ENCODE measurements at regions not wholly inside any gene's neighbourhood (a gene's known extent, or its start where the extent isn't known, plus 50 kb on each side); places are given as distances from the start of the nearest gene placed in this dataset.
"Not testable (repeated sequence)": the region's sequence is repeated elsewhere in the genome, so short reads cannot be mapped to it uniquely, and the experiment has no call there.

- Mint-ChIP-seq H3K36me3 (peaks cover 0 to 8% of the 10 kb centered on the region in 2 donors), H3K9me3 (peaks cover 7 to 27% (median 10%) of the 10 kb centered on the region in 7 donors), H3K27me3 (peaks cover 0 to 15% (median 8%) of the 10 kb centered on the region in 3 donors), H3K4me3 (no peak overlapping the region), H3K27ac (no peak overlapping the region), H3K4me1 (no peaks in the 10 kb centered on the region)
- no peak for ATAC-seq (ENCODE audit: low read depth in 2 of 2)
- no peak for DNase-seq
Measured at GRCh38 chr1:222061711-222062359, 319.9 kb upstream of the DUSP10 start.

DNA sequence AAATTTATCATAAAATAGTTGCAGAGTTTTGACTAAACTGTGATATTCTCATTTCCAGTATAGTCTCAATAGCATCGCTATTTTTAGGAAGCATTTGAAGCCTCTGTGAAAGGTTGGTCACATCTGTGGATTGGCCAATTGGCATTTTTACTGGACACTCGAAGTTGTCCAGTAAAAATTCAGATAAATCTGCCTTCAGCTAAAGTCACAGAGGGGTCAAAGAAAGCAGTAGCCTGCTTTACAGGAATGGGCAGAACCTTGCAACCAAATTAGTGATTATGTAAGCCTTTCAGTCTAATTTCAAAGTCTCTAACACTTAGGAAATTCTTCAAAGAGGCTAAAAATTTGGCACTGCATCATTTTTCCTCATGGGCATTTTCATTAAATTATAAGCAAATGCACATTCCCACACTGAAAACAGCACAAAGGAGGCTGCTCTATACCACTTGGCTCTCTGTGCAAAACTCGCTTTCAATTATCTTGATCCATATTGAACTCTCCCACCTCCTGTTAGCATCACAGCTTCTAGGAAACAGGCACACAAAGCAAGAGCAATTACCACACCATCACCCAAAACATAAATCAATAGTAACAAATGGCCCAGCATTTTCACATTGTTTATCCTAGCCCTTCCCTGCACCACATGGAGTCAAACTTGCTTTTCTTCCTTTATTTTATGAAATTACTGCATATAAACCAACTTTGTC lies 318.5 kb upstream of the DUSP10 start:
- no peak overlapping the region for H3K4me3 Mint-ChIP-seq
- peaks cover 7 to 18% (median 10%) of the 10 kb centered on the region in 7 donors for H3K9me3 Mint-ChIP-seq

GRCh38 chr1:222058249-222058648 lies 316.4 kb upstream of the DUSP10 start:
- peaks cover 0 to 2% (median 0%) of the 10 kb centered on the region in 7 donors for H3K9me3 Mint-ChIP-seq
- no peaks in the 10 kb centered on the region for H3K4me1 Mint-ChIP-seq
- no peak for ATAC-seq (ENCODE audit: low read depth in 2 of 2)
- no peaks in the 10 kb centered on the region for H3K36me3 Mint-ChIP-seq
- H3K27me3 Mint-ChIP-seq, result peaks cover 0 to 4% (median 0%) of the 10 kb centered on the region in 3 donors
- no peak overlapping the region for H3K27ac Mint-ChIP-seq
- no peak overlapping the region for H3K4me3 Mint-ChIP-seq
- no peak for DNase-seq

More for the DNA sequence above, 318.5 kb upstream of the DUSP10 start:
- no peaks in the 10 kb centered on the region for H3K4me1 Mint-ChIP-seq
- H3K36me3 Mint-ChIP-seq, result peaks cover 0 to 8% of the 10 kb centered on the region in 2 donors
- H3K27me3 Mint-ChIP-seq, result peaks cover 0 to 15% (median 8%) of the 10 kb centered on the region in 3 donors
- ATAC-seq (ENCODE audit: low read depth in 2 of 2) (no peak), DNase-seq (no peak)
- no peak overlapping the region for H3K27ac Mint-ChIP-seq

- peaks cover 0 to 8% (median 0%) of the 10 kb centered on the region in 3 donors for H3K27me3 Mint-ChIP-seq
- H3K9me3 Mint-ChIP-seq, result no peaks in the 10 kb centered on the region
Measured at GRCh38 chr1:222057162-222057561, 315.3 kb upstream of the DUSP10 start.

GRCh38 chr1:222054416-222054815 lies 312.5 kb upstream of the DUSP10 start:
- Mint-ChIP-seq H3K27me3 (peaks cover 0 to 8% (median 0%) of the 10 kb centered on the region in 3 donors), H3K4me3 (no peak overlapping the region), H3K4me1 (no peaks in the 10 kb centered on the region), H3K27ac (no peak overlapping the region), H3K36me3 (no peaks in the 10 kb centered on the region), H3K9me3 (no peaks in the 10 kb centered on the region)
- DNase-seq (no peak), ATAC-seq (ENCODE audit: low read depth in 2 of 2) (no peak)

More at GRCh38 chr1:222057162-222057561, 315.3 kb upstream of the DUSP10 start:
- H3K27ac Mint-ChIP-seq, result no peak overlapping the region
- no peaks in the 10 kb centered on the region for H3K4me1 Mint-ChIP-seq
- H3K4me3 Mint-ChIP-seq, result no peak overlapping the region
- ATAC-seq (ENCODE audit: low read depth in 2 of 2), result no peak
- no peaks in the 10 kb centered on the region for H3K36me3 Mint-ChIP-seq
- no peak for DNase-seq

GRCh38 chr1:222053790-222054294 lies 312.0 kb upstream of the DUSP10 start:
- H3K9me3 Mint-ChIP-seq, result no peaks in the 10 kb centered on the region
- peaks cover 0 to 8% (median 0%) of the 10 kb centered on the region in 3 donors for H3K27me3 Mint-ChIP-seq
- H3K4me3 Mint-ChIP-seq, result no peak overlapping the region
- no peaks in the 10 kb centered on the region for H3K36me3 Mint-ChIP-seq
- DNase-seq (no peak), ATAC-seq (ENCODE audit: low read depth in 2 of 2) (no peak)
- peaks cover 0 to 3% (median 0%) of the 10 kb centered on the region in 3 donors for H3K4me1 Mint-ChIP-seq
- peak overlapping the region in 1 of 6 donors; percentile 19 for H3K27ac Mint-ChIP-seq

- not testable (repeated sequence) for H3K9me3 Mint-ChIP-seq; ATAC-seq (ENCODE audit: low read depth in 2 of 2); H3K36me3 Mint-ChIP-seq; H3K4me1 Mint-ChIP-seq; H3K27me3 Mint-ChIP-seq; DNase-seq; H3K27ac Mint-ChIP-seq; H3K4me3 Mint-ChIP-seq
Measured at GRCh38 chr1:222051311-222051710, 309.4 kb upstream of the DUSP10 start.

DNA sequence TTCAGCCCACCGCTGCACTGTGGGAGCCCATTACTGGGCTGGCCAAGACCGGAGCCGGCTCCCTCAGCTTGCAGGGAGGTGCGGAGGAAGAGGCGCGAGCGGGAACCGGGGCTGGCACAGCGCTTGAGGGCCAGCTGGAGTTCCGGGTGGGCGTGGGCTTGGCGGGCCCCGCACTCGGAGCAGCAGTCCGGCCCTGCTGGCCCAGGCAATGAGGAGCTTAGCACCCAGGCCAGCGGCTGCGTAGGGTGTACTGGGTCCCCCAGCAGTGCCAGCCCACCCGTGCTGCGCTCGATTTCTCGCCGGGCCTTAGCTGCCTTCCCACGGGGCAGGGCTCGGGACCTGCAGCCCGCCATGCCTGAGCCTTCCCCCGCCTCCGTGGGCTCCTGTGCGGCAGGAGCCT lies 307.8 kb upstream of the DUSP10 start:
- ATAC-seq (ENCODE audit: low read depth in 2 of 2); H3K9me3 Mint-ChIP-seq: not testable (repeated sequence)

GRCh38 chr1:222049176-222049575 lies 307.3 kb upstream of the DUSP10 start:
- Mint-ChIP-seq H3K27ac (no peak overlapping the region), H3K36me3 (no peaks in the 10 kb centered on the region), H3K4me3 (no peak overlapping the region), H3K9me3 (no peaks in the 10 kb centered on the region), H3K27me3 (peaks cover 0 to 8% (median 0%) of the 10 kb centered on the region in 3 donors), H3K4me1 (peaks cover 0 to 5% (median 0%) of the 10 kb centered on the region in 3 donors)
- DNase-seq (no peak), ATAC-seq (ENCODE audit: low read depth in 2 of 2) (no peak)

More for the DNA sequence above, 307.8 kb upstream of the DUSP10 start:
- H3K36me3 Mint-ChIP-seq, H3K4me1 Mint-ChIP-seq, DNase-seq, H3K27me3 Mint-ChIP-seq, H3K4me3 Mint-ChIP-seq, H3K27ac Mint-ChIP-seq: not testable (repeated sequence)

- Mint-ChIP-seq H3K27me3 (peaks cover 0 to 8% (median 0%) of the 10 kb centered on the region in 3 donors), H3K4me3 (no peak overlapping the region), H3K27ac (no peak overlapping the region), H3K4me1 (peaks cover 0 to 5% (median 0%) of the 10 kb centered on the region in 3 donors), H3K9me3 (no peaks in the 10 kb centered on the region), H3K36me3 (no peaks in the 10 kb centered on the region)
- ATAC-seq (ENCODE audit: low read depth in 2 of 2) (no peak), DNase-seq (no peak)
Measured at GRCh38 chr1:222048094-222048595, 306.3 kb upstream of the DUSP10 start.

- H3K4me1 Mint-ChIP-seq, result peaks cover 0 to 5% (median 0%) of the 10 kb centered on the region in 3 donors
- H3K4me3 Mint-ChIP-seq, result no peak overlapping the region
- peaks cover 0 to 1% (median 0%) of the 10 kb centered on the region in 3 donors for H3K27me3 Mint-ChIP-seq
- no peaks in the 10 kb centered on the region for H3K9me3 Mint-ChIP-seq
- DNase-seq (no peak), ATAC-seq (ENCODE audit: low read depth in 2 of 2) (no peak)
- H3K36me3 Mint-ChIP-seq, result no peaks in the 10 kb centered on the region
- no peak overlapping the region for H3K27ac Mint-ChIP-seq
Measured at GRCh38 chr1:222047366-222047765, 305.5 kb upstream of the DUSP10 start.

DNA sequence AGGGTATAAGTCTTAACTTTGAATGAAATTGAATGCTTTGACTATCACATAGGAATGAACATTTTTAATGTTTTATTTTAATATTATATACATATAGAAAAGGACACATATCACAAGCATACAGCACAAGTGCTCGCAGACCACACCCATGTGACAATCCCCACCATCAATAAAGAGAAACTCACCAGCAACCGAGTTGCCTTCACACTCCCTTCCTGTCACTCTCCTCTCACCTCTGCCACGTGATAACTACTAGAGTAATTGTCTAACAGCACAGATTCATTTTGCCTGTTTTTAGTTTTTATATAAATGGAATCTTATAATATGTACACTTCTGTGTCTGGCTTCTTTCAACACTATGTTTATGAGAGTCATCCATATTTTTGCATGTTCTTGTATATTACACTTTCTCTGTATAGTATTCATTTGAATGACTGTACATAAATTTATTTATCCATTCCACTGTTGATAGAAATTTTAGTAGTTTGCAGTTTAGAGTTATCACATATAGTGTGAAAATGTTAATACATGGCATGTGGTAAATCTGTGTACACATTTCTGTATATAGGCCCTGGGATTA lies 304.9 kb upstream of the DUSP10 start:
- Mint-ChIP-seq H3K27ac (no peak overlapping the region), H3K4me1 (peaks cover 0 to 5% (median 0%) of the 10 kb centered on the region in 3 donors), H3K4me3 (no peak overlapping the region), H3K36me3 (no peaks in the 10 kb centered on the region), H3K27me3 (no peaks in the 10 kb centered on the region), H3K9me3 (no peaks in the 10 kb centered on the region)
- no peak for ATAC-seq (ENCODE audit: low read depth in 2 of 2)
- DNase-seq, result no peak

GRCh38 chr1:222045786-222046185 lies 303.9 kb upstream of the DUSP10 start:
- no peak for ATAC-seq (ENCODE audit: low read depth in 2 of 2)
- peak overlapping the region in 2 of 6 donors; percentile 16 to 58 for H3K27ac Mint-ChIP-seq
- H3K4me3 Mint-ChIP-seq, result no peak overlapping the region
- H3K36me3 Mint-ChIP-seq, result no peaks in the 10 kb centered on the region
- H3K9me3 Mint-ChIP-seq, result no peaks in the 10 kb centered on the region
- H3K4me1 Mint-ChIP-seq, result peaks cover 0 to 5% (median 0%) of the 10 kb centered on the region in 3 donors
- no peaks in the 10 kb centered on the region for H3K27me3 Mint-ChIP-seq
- DNase-seq, result no peak
